GM18499 (cell line): ENCODE measurements at regions not wholly inside any gene's neighbourhood (a gene's known extent, or its start where the extent isn't known, plus 50 kb on each side); places are given as distances from the start of the nearest gene placed in this dataset.
"Not testable (repeated sequence)": the region's sequence is repeated elsewhere in the genome, so short reads cannot be mapped to it uniquely, and the experiment has no call there.

Experiments used
- ATAC-seq: cut with Tn5 transposase; IDR thresholded peaks from one replicate; pipeline ENCODE4 v1.9.1; 2021; ENCODE audit warnings: moderate number of reproducible peaks; ENCODE audit not compliant: insufficient read depth, unreplicated experiment

DNA sequence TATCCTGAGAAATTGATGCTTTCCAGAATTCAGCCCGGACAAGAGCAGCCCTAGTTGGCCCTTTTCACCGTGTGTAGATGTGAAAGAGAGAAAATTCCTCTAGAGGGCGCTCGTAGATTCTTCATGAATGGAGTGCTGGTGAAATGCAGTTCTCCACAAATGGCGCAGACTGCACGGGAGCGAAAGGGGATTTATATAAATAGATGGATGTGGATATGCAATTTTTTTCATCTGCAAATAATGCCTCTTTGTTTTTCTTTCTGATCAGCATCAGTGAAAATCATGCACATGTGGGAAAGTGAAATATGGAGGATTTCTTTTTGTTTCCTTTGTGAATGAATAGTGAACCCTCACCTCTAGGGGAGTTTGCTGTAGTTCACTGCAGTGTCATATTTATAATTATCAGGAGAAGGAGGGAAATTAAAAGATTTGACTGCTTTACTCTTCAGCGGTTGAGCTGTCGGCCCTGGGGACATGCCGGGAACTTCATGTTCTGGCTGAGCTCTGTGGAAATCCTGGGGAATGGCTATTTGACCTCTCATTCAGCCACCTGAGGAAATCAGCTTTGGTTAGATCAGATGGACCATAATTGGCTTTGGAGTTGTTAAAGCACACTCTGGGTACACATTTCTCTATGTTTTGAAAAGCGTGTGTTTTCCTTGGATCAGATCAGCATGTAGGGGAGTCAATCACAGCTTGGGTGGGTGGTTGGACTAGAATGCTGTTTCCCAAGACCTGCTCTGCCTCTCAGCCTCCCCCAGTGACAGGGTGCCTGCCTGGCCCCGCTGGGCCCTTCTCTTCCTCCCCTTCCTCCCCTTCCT lies 115.0 kb upstream of the SHISA3 start:
- ATAC-seq = peak; percentile 53

GRCh38 chr4:42284030-42284429 lies 113.3 kb upstream of the SHISA3 start:
- ATAC-seq = no peak

DNA sequence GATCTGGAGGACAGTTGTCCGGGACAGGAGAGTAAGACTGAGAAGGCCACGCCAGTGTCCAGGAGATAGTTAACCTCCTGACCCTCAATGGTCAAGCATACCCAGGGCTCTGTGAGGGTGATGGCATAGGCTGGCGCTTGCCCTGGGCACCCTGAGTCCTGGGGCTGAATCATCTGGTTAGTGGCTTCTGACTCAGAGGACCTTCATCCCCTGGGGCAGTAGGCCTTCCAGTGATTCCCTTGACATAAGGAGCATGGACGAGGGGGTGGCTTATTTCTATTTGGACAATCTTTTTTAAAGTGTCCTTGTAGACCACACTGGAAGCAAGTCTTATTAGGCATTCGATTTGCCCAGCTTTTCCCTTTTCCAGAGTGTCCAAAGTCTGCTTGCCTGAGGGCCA lies 108.4 kb upstream of the SHISA3 start:
- not testable (repeated sequence) for ATAC-seq

DNA sequence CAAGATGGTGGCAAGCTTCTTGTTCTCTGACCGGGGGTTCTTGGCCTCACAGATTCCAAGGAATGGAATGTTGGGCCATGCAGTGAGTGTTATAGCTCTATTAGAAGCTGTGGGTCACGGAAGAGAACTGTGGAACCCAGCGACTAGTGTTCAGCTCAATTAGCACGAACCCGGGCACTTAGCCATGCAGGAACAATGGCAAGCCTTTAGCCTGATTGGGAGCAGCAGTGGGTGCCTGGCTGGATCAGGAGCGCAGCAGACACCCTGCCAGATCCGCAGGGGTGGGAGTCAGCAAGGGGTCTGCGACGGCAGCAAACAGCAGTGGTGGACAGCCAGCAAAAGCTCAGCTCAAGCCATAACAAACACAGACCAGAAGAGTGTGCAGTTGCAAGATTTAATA lies 105.1 kb upstream of the SHISA3 start:
- not testable (repeated sequence) for ATAC-seq

- ATAC-seq = no peak
Observed at GRCh38 chr4:42293967-42294813, 103.1 kb upstream of the SHISA3 start.

DNA sequence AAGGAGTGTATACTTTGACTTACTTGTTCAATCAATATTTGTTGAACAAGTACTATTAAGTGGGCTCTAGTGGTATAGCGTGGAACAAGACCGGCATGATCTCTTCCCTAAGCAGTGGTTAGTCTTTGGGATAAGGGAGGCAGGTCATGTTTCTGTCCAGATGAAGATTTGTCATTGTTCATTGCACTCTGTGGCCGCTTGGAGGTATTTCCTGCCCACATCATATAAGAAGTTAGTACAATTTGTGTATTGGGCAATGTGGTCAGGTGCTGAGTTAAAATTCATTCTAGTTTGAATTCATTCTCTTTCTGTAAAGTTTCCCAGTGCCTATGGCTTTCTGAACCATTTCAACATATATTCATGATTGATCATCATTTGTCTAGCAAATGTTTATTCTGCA lies 101.1 kb upstream of the SHISA3 start:
- ATAC-seq = no peak

GRCh38 chr4:42302348-42302747 lies 94.9 kb upstream of the SHISA3 start:
- ATAC-seq = no peak

GRCh38 chr4:42306221-42307109 lies 90.8 kb upstream of the SHISA3 start:
- ATAC-seq = no peak

DNA sequence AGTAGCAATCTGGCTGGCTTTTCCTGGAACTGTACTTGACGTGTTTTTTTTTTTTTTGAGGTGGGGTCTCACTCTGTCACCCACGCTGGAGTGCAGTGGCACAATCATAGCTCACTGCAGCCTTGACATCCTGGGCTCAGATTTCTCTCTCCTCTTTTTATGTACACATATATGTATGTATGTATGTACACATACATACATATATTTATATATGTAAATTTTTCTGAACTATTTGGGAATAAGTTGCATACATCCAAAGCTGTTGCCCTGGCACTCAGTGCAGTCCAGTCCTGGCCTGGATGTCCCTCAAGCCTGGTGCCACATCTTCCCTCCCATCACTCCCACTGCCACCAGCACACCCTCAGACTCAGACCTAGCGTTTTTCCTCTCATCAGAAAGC lies 89.0 kb upstream of the SHISA3 start:
- no peak for ATAC-seq

GRCh38 chr4:42309361-42310260 lies 87.7 kb upstream of the SHISA3 start:
- ATAC-seq = no peak

DNA sequence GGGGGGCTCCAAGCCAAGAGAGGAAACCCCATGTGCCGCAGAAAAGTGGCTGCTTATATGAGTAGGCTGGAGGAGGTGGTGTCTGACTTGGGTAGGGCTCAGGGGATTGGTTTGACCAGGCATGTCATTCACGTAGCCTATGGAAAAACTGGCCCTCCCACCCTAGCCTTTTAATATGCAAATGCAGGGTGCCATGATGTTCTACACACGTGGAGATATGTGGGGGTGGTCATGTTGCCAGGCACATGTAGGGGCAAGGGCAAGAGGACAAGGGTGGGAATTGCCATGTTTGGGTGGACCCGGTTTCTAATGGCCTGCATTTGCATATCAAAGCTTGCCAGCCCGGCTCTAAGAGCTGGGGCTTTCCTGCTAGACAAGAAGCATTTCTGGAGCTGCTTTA lies 86.9 kb upstream of the SHISA3 start:
- ATAC-seq = no peak

- ATAC-seq = no peak
Observed at GRCh38 chr4:42310806-42311205, 86.5 kb upstream of the SHISA3 start.

GRCh38 chr4:42311591-42311990 lies 85.7 kb upstream of the SHISA3 start:
- no peak for ATAC-seq

DNA sequence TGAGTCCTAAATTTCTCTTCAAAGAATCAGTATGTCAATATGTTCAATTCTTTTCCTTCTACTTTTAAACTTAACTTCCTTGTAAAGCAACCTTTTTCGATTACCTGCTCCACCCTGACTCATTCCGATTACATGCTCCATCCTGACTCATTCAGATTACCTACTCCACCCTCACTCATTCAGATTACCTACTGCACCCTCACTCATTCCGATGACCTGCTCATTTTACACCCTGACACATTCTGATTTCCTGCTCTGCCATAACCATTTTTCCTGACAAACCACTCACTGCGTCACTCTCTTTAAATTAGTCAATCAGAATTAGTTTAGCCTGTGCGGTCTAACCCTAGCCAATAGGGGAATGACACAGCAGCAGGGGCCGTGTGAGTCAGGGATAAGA lies 83.9 kb upstream of the SHISA3 start:
- ATAC-seq = not testable (repeated sequence)

GRCh38 chr4:42313872-42314271 lies 83.4 kb upstream of the SHISA3 start:
- no peak for ATAC-seq

GRCh38 chr4:42315231-42315630 lies 82.1 kb upstream of the SHISA3 start:
- ATAC-seq = no peak

GRCh38 chr4:42320822-42321388 lies 76.4 kb upstream of the SHISA3 start:
- ATAC-seq = no peak

DNA sequence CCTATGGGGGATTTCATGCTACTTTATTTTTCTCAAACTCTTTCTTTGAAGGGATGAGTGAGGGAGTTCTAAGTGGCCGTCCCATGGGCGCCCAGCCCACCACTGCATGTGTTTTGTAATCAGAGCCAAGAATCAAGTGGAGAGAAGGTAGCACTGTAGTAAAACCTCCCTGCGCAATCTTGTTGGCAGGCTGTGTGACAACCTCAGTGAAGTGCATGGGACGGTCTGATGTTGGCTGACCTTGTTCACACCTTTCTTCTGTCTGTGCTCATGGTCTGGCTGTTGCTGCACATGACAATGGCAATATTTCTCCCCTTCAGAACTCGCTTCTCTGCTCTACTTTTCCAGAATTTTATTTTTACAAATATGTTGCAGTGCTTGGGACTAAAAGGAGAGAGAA lies 71.2 kb upstream of the SHISA3 start:
- no peak for ATAC-seq

- ATAC-seq = no peak
Observed at GRCh38 chr4:42326524-42326923, 70.8 kb upstream of the SHISA3 start.
